SW480 (cell line): ENCODE measurements at regions not wholly inside any gene's neighbourhood (a gene's known extent, or its start where the extent isn't known, plus 50 kb on each side); places are given as distances from the start of the nearest gene placed in this dataset.

ENCODE experiments used
- DNase-seq: peaks from one replicate; pipeline ENCODE4 v3.0.0-alpha.2; 2016; ENCODE audit warnings: low spot score

DNA sequence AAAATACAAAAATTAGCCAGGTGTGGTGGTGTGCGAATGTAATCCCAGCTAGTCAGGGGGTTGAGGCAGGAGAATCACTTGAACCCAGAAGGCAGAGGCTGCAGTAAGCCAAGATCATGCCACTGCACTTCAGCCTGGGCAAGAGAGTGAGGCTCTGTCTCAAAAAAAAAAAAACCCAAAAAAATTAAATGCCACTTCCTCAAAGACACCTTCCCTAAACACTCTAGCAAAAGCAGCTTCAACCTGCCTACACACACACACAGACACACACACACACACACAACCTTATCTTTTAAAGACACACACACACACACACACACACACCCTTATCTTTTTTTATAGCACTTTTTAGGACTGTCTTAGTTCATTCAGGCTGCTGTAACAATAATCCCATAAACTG, 201.7 kb upstream of the PSMD7 start:
- no peak for DNase-seq

- DNase-seq = no peak
These were observed 202.1 kb upstream of the PSMD7 start for GRCh38 chr16:74094514-74094913.

GRCh38 chr16:74092336-74092735, 204.3 kb upstream of the PSMD7 start:
- DNase-seq = no peak

DNA sequence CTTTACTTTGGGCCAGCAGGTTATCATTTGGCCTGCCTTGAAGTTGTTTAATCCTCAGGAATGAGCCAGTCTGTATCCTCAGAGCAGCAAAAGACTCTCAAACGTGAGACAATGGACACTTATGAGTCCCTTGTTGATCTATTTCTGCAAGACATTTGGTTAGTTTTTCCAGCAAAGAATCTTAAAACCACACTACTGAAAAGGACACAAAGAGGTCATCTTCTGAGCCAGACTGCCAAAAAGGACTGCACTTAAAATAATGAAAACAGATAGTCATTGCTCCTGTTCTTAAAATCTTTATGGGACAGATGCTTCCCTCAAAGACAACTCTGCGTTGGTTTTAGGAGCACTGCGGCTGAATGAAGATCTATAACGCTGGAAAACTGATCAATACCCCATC, 205.7 kb upstream of the PSMD7 start:
- no peak for DNase-seq

- no peak for DNase-seq
These were observed 213.1 kb upstream of the PSMD7 start for GRCh38 chr16:74083541-74083940.

DNA sequence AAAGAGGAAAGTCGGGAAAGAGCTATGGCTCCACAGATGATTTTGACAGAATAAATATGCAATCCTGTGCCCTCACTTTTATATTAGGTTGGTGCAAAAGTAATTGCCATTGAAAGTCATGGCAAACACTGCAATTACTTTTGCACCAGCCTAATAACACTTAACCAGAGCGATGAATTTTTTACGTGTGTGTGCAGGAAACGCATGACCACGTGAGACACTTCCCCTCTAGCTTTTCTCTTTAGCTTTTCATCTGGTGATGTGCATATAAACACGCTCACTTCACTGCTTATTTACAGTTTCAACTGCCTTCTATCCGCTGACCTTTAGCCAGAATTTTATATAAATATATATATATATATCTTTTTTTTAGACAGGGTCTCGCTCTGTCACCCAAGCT, 216.3 kb upstream of the PSMD7 start:
- no peak for DNase-seq

GRCh38 chr16:74079232-74079586, 217.4 kb upstream of the PSMD7 start:
- no peak for DNase-seq

GRCh38 chr16:74078511-74079231, 217.9 kb upstream of the PSMD7 start:
- no peak for DNase-seq

GRCh38 chr16:74076568-74076967, 220.0 kb upstream of the PSMD7 start:
- DNase-seq = no peak

DNA sequence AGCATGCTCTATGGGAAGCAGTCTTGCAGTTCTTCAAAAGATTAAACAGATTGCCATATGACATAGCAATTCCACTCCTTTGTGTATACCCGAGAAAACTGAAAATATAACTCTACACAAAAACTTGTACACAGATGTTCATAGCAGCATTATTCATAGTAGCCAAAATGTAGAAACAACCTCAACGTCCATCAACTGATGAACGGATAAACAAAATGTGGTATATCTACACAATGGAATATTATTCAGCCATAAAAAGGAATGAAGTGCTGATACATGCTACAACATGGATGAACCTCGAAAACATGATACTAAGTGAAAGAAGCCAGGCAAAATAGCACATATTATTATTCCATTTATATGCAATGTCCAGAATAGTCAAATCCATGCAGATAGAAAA, 221.2 kb upstream of the PSMD7 start:
- no peak for DNase-seq

GRCh38 chr16:74073456-74073855, 223.2 kb upstream of the PSMD7 start:
- no peak for DNase-seq

DNA sequence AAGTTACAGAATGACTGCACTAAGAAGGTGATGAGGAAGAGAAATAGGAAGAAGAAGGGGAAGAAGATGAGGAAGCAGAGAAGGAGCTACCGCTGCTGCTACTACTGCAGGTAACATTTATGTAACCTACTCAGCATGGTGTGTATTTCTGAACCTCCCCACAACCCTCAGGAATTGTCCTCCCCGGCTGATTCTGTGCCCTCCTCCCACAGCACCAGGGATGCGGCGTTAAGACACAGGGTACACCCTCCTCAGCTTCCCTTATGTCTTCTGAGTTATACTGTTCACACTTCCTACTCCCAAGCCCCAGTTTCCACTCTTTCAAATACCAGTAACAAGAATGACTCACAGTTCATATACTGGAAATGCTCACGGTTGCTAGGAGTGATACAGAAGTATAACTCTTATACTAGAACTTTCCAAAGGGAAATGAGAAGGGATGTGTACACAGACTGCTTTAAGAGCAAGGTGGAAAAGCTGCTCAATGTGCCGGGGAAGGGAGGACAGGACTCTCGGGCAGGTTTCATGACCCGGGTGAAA, 224.5 kb upstream of the PSMD7 start:
- DNase-seq = no peak

DNA sequence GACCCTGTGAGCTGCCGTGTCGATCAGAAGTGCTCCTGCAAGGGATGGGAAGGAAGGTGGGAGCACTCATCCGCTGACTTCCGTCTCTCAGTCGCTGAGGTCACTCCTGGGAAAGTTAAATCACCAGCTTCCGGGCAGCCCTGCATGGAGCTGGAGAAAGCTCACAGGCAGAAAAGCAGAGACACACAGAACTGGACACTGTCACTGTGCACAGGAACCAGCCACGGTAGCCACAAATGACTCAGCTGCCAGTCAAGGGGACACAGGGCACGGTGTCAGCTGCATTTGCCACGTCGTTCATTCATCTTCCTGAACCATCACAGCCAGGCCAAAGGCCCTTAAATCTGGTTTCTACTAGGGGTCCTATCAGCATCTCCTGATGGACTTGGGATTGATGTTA, 226.4 kb upstream of the PSMD7 start:
- no peak for DNase-seq

GRCh38 chr16:74064120-74064735, 232.4 kb upstream of the PSMD7 start:
- no peak for DNase-seq

DNA sequence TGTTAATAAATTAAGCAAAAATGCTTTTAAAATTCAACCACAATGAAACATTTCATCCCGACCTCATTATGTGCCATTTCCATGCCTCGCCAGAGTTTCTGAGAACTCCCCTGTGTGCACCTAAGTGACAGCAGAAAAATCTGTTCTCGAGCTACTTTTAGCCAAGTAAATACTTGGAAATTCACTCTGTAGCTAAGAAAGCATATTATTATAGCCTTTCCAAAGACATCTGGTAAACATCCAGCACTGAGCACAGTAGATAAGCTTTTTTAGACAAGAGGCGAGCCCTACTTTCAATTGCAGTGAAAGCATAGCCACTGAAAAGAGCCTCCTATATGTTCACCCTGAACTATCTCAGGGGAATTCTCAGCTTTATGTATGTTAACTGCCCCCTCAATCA, 242.8 kb upstream of the PSMD7 start:
- no peak for DNase-seq

GRCh38 chr16:74053312-74053711, 243.3 kb upstream of the PSMD7 start:
- no peak for DNase-seq

- DNase-seq = peak; percentile 14
These were observed 244.6 kb upstream of the PSMD7 start for GRCh38 chr16:74052016-74052415.

GRCh38 chr16:74049027-74049426, 247.6 kb upstream of the PSMD7 start:
- DNase-seq = no peak

- DNase-seq = no peak
These were observed 250.1 kb upstream of the PSMD7 start for GRCh38 chr16:74046524-74046923.

GRCh38 chr16:74045513-74045912, 251.1 kb upstream of the PSMD7 start:
- DNase-seq = no peak

- DNase-seq = peak; percentile 16
These were observed 260.8 kb upstream of the PSMD7 start for GRCh38 chr16:74035816-74036215.

DNA sequence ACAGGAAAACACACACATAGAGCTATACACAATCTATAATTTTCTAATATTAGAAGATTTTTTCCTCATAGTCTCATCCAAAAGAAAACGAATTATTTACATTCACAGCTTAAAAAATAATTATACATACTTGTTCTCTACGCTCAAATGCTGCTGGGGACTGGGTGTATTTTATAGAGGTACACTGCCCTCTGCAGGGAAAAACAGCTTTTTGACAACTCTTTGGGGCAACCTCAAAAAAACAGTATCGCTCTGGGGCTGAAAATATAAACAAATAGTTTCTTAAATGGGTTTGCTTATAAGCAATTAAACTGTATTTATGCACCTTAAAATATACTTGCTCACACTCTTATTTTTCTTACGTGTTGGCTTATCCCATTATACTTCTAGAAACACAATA, 261.8 kb upstream of the PSMD7 start:
- peak; percentile 50 for DNase-seq

GRCh38 chr16:74034200-74034599, 262.4 kb upstream of the PSMD7 start:
- no peak for DNase-seq

GRCh38 chr16:74033441-74033995, 263.1 kb upstream of the PSMD7 start:
- peak; percentile 69 for DNase-seq
